ENCODE measurements at regions not wholly inside any gene's neighbourhood (a gene's known extent, or its start where the extent isn't known, plus 50 kb on each side); places are given as distances from the start of the nearest gene placed in this dataset.

DNA sequence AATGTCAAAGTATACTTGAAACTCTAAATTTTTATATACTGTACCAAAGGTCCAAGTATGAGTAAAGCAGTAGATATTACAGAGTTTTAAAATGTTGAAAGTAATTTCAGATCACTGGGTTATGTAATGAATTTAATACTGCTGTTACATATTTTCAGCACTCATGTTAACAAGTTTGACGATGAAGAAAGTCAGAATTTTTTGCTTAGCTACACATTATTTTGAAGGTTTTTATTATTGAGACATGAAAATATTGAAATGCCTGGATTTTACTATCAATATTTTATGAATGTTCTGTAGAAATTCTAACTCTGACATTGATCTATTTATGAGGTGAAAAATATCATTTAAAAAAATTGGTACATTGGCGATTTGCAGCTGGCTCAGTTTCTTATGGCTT is 1030.3 kb downstream of the FSCB start:
- no peak overlapping the region for H4K8ac ChIP-seq (ENCODE audit: low read depth in 2 of 2, low read length in 2 of 2)
- H3K27me3 ChIP-seq (ENCODE audit: control insufficient read depth, insufficient read depth, low read length) = no peaks in the 10 kb centered on the region
- H3K4ac ChIP-seq (ENCODE audit: low read depth, low read length) = no peak overlapping the region
- no peaks in the 10 kb centered on the region for H3K79me1 ChIP-seq (ENCODE audit: low read depth in 1 of 2, low read length in 2 of 2)
- no peak overlapping the region for H2AFZ ChIP-seq (replicated peaks; ENCODE audit: low read length, poor library complexity)
- H3K14ac ChIP-seq (replicated peaks; ENCODE audit: low read depth, low read length) = no peak overlapping the region
- no peaks in the 10 kb centered on the region for H4K20me1 ChIP-seq (ENCODE audit: insufficient read depth, low read length)
- H3K36me3 ChIP-seq (ENCODE audit: control insufficient read depth, insufficient read depth, low read length) = no peaks in the 10 kb centered on the region
- no peak overlapping the region for H3K27ac ChIP-seq (ENCODE audit: insufficient read depth, low read length)
- H2BK5ac ChIP-seq (ENCODE audit: low read depth, low read length, poor library complexity, severe bottlenecking) = no peak overlapping the region
- no peak overlapping the region for H4K5ac ChIP-seq (ENCODE audit: low read depth, low read length)
- H3K23ac ChIP-seq (ENCODE audit: low read depth, low read length) = no peak overlapping the region
- no TSS peak for BruUV-seq (replicated peaks)
- DNase-seq (no peak), ATAC-seq (ENCODE audit: low read depth) (no peak)
- H2AK5ac ChIP-seq (ENCODE audit: low read depth, low read length) = no peak overlapping the region
- no CpG with 5 or more reads among the region's 2 CpGs for whole genome bisulfite sequencing, 2 experiments (ENCODE audit: extremely low coverage in 2 of 2, insufficient read length in 1 of 2)
- no peaks in the 10 kb centered on the region for H3K9me3 ChIP-seq (ENCODE audit: control insufficient read depth, insufficient read depth, low read length)
- ChIA-PET POLR2A (ENCODE audit: unreplicated experiment) (no interaction called here), CTCF (interaction anchor here (0.6 kb wide), 1 partner anchor 28 kb away, joined by 3 read pairs; no protein-coding TSS in a partner anchor)
- H3K4me3 ChIP-seq (ENCODE audit: insufficient read depth, low read depth, low read length) = no peak overlapping the region
- dilution Hi-C loops (cut with HindIII; ENCODE audit: low sequenced_read_pairs, unreplicated experiment) (no loop called here), in situ Hi-C loops (cut with MboI; ENCODE audit: low sequenced_read_pairs) (no loop called here), intact Hi-C loops (cut with micrococcal nuclease) (no loop called here)
- H2BK20ac ChIP-seq (ENCODE audit: low read depth, low read length) = no peak overlapping the region
- no peak overlapping the region for H4K91ac ChIP-seq (ENCODE audit: insufficient read depth, low read depth, low read length)
- no peak overlapping the region for H3K18ac ChIP-seq (ENCODE audit: low read depth, low read length)
- no peak overlapping the region for H3K9ac ChIP-seq (ENCODE audit: low read depth, low read length)
- H2AK9ac ChIP-seq (replicated peaks; ENCODE audit: low read depth, low read length, poor library complexity) = no peak overlapping the region
- H3K9me1 ChIP-seq (ENCODE audit: insufficient read depth, low read length) = no peaks in the 10 kb centered on the region
- H2BK120ac ChIP-seq (ENCODE audit: low read depth, low read length) = no peak overlapping the region
- H3K4me2 ChIP-seq (ENCODE audit: low read depth, low read length) = no peak overlapping the region
- no peak overlapping the region for H3K56ac ChIP-seq (ENCODE audit: extremely low read depth, insufficient read depth, low read length)
- no peaks in the 10 kb centered on the region for H3K4me1 ChIP-seq (ENCODE audit: control insufficient read depth, insufficient read depth, low read length)
- TF ChIP-seq MXI1 (IDR thresholded peaks at IDR 0.05; ENCODE audit: borderline replicate concordance, low read depth, low read length) (no peak), NFE2L2 (IDR thresholded peaks at IDR 0.05; ENCODE audit: low read depth, low read length) (no peak), CEBPB (IDR thresholded peaks at IDR 0.05; ENCODE audit: low read depth, low read length) (no peak), MAFK (IDR thresholded peaks at IDR 0.05; ENCODE audit: low read depth, low read length) (peak; percentile 73), BHLHE40 (IDR thresholded peaks at IDR 0.05; ENCODE audit: low read depth, low read length) (no peak)
- H2BK15ac ChIP-seq (ENCODE audit: low read depth, low read length) = no peak overlapping the region
